GM23338 (cell line): ENCODE measurements at regions not wholly inside any gene's neighbourhood (a gene's known extent, or its start where the extent isn't known, plus 50 kb on each side); places are given as distances from the start of the nearest gene placed in this dataset.

Source experiments
- EZH2 ChIP-seq: fragments of 200-600 bp; sonication (generic); IDR thresholded peaks from one replicate; pipeline ENCODE4 v1.8.0; 2017; ENCODE audit warnings: antibody characterized with exemption, mild to moderate bottlenecking, low read depth; ENCODE audit not compliant: unreplicated experiment
- EZH2phosphoT487 ChIP-seq: fragments of 200-600 bp; sonication (generic); IDR thresholded peaks from one replicate; pipeline ENCODE4 v1.8.1; 2018; ENCODE audit warnings: antibody characterized with exemption; ENCODE audit not compliant: unreplicated experiment
- POLR2AphosphoS5 ChIP-seq: IDR thresholded peaks from 2 replicates; pipeline ENCODE4 v1.6.1; 2016; ENCODE audit warnings: antibody characterized with exemption, low read depth
- TF ChIP-seq, protein P1 (sequence below), 2 experiments: fragments of 200-600 bp in 1 of 2; sonication (generic) in 1 of 2; conservative IDR thresholded peaks; 2 replicates each; pipeline versions ENCODE4 v1.5.1 to v1.6.1; 2016 to 2017; ENCODE audit warnings: antibody characterized with exemption in 2 of 2, low read depth in 2 of 2, mild to moderate bottlenecking in 2 of 2, moderate library complexity in 1 of 2
- TF ChIP-seq, protein P2 (sequence below): IDR thresholded peaks from one replicate; pipeline ENCODE4 v1.6.1; 2018; ENCODE audit warnings: antibody characterized with exemption; ENCODE audit not compliant: unreplicated experiment

DNA sequence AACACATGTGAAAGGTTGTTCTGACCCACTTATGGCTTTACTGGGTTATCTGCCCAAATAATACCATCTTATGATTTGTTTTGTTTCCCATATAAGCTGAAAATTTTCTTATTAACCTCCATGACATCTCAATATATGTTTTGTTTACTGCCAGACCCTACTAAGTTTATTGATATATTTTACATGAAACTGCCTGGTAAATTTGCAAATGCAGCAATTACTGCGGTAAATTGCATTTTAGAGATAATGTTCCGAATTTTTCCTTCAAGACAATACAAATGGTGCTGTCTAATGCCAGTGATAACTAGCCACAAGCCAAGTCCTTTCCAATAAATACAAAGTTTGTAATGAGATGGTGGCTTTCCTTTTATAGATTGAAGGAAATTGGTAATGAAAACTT is 275.9 kb downstream of the SAMD5 start:
- TF ChIP-seq, protein P1, sequence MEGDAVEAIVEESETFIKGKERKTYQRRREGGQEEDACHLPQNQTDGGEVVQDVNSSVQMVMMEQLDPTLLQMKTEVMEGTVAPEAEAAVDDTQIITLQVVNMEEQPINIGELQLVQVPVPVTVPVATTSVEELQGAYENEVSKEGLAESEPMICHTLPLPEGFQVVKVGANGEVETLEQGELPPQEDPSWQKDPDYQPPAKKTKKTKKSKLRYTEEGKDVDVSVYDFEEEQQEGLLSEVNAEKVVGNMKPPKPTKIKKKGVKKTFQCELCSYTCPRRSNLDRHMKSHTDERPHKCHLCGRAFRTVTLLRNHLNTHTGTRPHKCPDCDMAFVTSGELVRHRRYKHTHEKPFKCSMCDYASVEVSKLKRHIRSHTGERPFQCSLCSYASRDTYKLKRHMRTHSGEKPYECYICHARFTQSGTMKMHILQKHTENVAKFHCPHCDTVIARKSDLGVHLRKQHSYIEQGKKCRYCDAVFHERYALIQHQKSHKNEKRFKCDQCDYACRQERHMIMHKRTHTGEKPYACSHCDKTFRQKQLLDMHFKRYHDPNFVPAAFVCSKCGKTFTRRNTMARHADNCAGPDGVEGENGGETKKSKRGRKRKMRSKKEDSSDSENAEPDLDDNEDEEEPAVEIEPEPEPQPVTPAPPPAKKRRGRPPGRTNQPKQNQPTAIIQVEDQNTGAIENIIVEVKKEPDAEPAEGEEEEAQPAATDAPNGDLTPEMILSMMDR (conservative IDR thresholded peaks at IDR 0.05; ENCODE audit: low read depth in 2 of 2) = no peak
- TF ChIP-seq EZH2 (no peak), POLR2AphosphoS5 (no peak), EZH2phosphoT487 (no peak)
- TF ChIP-seq, protein P2, sequence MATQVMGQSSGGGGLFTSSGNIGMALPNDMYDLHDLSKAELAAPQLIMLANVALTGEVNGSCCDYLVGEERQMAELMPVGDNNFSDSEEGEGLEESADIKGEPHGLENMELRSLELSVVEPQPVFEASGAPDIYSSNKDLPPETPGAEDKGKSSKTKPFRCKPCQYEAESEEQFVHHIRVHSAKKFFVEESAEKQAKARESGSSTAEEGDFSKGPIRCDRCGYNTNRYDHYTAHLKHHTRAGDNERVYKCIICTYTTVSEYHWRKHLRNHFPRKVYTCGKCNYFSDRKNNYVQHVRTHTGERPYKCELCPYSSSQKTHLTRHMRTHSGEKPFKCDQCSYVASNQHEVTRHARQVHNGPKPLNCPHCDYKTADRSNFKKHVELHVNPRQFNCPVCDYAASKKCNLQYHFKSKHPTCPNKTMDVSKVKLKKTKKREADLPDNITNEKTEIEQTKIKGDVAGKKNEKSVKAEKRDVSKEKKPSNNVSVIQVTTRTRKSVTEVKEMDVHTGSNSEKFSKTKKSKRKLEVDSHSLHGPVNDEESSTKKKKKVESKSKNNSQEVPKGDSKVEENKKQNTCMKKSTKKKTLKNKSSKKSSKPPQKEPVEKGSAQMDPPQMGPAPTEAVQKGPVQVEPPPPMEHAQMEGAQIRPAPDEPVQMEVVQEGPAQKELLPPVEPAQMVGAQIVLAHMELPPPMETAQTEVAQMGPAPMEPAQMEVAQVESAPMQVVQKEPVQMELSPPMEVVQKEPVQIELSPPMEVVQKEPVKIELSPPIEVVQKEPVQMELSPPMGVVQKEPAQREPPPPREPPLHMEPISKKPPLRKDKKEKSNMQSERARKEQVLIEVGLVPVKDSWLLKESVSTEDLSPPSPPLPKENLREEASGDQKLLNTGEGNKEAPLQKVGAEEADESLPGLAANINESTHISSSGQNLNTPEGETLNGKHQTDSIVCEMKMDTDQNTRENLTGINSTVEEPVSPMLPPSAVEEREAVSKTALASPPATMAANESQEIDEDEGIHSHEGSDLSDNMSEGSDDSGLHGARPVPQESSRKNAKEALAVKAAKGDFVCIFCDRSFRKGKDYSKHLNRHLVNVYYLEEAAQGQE = no peak
